B cell (primary cell): ENCODE measurements at regions not wholly inside any gene's neighbourhood (a gene's known extent, or its start where the extent isn't known, plus 50 kb on each side); places are given as distances from the start of the nearest gene placed in this dataset.

Experiments used
- CTCF ChIP-seq: fragments of 200-600 bp; IDR thresholded peaks from one replicate; pipeline ENCODE4 v1.8.0; 2022; ENCODE audit warnings: antibody characterized with exemption, mild to moderate bottlenecking
- EZH2 ChIP-seq: IDR thresholded peaks from 2 replicates; pipeline ENCODE4 v1.6.1; 2012; ENCODE audit warnings: borderline replicate concordance, low read depth, mild to moderate bottlenecking, moderate library complexity, low read length; ENCODE audit not compliant: insufficient read depth, poor library complexity, severe bottlenecking

GRCh38 chr12:115574826-115575225 lies 702.7 kb downstream of the MED13L start:
- TF ChIP-seq CTCF (no peak), EZH2 (no peak)
